Stimulated activated naive CD8-positive, alpha-beta T cell treated with anti-CD3 and anti-CD28 coated beads, Interleukin-15, Interleukin-2, amounts not matched to agents 100 U/mL and 50 U/mL, for 24 hours (primary cell): ENCODE measurements at regions not wholly inside any gene's neighbourhood (a gene's known extent, or its start where the extent isn't known, plus 50 kb on each side); places are given as distances from the start of the nearest gene placed in this dataset.

Experiments used
- ATAC-seq: fragments of 150-1000 bp; cut with Tn5 transposase; one replicate; pipeline ENCODE4 v1.10.0; 2021
- DNase-seq: peaks from one replicate; pipeline ENCODE4 v3.0.0; 2021

- DNase-seq (no peak), ATAC-seq (no peak)
Observed at GRCh38 chr20:17017232-17017631, 209.6 kb upstream of the PCSK2 start.

- ATAC-seq: no peak
Observed at GRCh38 chr20:17021481-17021880, 205.4 kb upstream of the PCSK2 start.

GRCh38 chr20:17023036-17023435 is 203.8 kb upstream of the PCSK2 start:
- DNase-seq (no peak), ATAC-seq (no peak)

More at GRCh38 chr20:17021481-17021880, 205.4 kb upstream of the PCSK2 start:
- DNase-seq: no peak

DNA sequence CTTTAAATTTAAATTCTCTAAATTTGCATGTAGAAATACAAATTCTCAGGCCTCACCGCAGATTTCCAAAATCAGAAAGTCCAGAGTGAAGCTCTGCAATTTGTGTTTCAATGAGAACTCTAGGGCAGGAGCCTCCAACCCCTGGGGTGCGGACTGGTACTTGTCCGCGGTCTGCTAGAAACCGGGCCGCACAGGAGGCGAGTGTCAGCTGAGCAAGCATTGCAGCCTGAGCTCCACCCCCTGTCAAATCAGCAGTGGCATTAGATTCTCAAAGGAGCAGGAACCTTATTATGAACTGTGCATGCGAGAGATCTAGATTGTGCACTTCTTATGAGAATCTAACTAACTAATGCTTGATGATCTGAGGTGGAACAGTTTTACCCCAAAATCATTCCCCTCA is 203.0 kb upstream of the PCSK2 start:
- DNase-seq (no peak), ATAC-seq (no peak)

GRCh38 chr20:17024513-17025119 is 202.2 kb upstream of the PCSK2 start:
- no peak for ATAC-seq
- DNase-seq: no peak

- DNase-seq: no peak
- no peak for ATAC-seq
Observed at GRCh38 chr20:17026346-17026745, 200.5 kb upstream of the PCSK2 start.

DNA sequence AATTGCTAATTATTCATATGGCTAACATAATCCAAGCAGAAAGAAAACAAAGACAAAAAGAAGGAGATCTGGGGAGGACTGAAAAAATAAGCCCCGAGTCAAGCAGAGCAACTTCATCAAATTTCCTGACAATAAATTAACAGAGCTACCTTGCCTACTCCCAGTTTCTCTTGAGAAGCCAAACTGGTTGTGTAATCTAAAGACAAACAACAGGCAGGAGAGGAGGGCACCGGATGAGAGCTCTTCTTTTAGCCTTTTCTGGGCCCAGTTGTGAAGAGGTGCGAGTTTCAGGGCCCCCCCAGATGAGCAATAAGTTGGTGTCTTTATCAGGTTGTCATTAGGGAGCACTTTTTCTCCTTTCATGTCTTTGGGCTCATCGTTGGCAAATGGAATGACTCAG is 197.1 kb upstream of the PCSK2 start:
- ATAC-seq (no peak), DNase-seq (no peak)

DNA sequence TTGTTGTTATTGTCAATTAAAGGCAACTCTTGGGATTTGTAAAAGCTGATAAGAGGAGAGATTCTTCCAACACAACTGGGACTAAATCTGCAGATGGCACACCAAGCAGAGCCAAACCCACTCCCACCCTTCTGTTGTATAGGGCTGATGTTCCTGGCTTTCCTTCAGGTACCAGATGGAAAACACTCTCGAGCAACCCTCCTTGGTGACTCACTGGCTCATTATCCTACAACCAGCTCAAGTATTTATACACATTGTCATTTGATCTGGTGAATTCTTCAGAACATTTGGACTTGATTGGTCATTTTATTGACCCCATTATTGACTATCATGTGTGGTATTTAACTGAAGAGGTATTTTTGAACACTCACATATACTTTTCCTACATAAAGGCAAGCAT is 190.3 kb upstream of the PCSK2 start:
- DNase-seq (no peak), ATAC-seq (no peak)

GRCh38 chr20:17042122-17042521 is 184.7 kb upstream of the PCSK2 start:
- ATAC-seq (no peak), DNase-seq (no peak)

DNA sequence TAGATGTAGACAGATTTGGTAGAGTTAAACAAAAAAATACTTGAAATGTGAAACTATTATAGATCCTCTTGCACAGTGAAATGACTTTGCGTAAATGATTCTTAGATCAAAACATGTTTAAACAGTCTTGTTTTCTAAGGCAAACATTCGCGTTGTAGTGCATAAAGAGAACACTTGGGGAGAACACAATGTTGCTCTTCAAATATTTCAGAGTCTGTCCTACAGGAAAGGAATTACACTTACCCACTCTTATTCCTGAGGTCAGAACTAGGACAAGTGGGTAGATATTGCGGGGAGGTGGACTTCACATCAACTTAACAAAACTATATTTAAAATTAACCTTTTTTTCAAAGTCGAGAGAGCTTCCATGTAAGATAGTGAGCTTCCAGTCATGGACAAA is 183.5 kb upstream of the PCSK2 start:
- ATAC-seq (no peak), DNase-seq (no peak)

- ATAC-seq: no peak
- no peak for DNase-seq
Observed at GRCh38 chr20:17044891-17045290, 181.9 kb upstream of the PCSK2 start.

DNA sequence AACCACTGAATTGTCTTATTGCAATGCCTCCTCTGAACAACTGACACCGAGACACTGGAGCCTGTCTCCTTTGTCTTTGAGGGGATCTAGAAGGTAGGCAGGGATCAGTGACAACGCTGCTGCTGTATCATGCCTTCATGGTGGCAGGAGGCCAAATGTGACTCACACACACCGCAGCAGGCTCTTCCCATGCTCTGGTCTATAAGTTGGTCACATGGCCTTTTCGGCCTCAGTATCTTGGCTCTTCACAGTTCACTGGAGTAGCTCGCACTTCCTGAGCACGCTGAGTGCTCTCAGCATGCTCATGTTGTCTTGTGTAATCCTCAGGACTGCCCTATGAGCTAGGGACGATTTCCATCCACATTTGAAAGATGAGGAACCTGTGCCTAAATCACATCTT is 167.4 kb upstream of the PCSK2 start:
- DNase-seq (no peak), ATAC-seq (no peak)

DNA sequence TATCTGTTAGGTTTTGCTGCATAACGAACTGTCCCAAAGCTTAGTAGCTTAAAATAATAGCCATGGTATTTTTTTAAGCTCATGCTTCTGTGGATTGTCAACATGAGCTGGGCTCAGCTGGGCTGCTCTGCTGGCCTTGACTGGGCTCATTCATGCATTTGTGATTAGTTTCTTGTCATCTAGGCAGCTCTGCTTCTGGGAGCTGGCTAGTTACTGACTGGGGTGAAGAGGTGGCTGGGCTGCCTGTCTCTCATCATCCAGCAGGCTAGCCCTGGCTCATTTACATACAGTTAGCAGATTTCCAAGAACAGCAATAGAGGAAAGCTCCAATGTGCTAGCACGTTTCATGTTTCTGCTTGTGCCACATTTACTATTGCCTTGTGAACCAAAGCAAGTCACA is 165.1 kb upstream of the PCSK2 start:
- no peak for ATAC-seq
- DNase-seq: no peak

DNA sequence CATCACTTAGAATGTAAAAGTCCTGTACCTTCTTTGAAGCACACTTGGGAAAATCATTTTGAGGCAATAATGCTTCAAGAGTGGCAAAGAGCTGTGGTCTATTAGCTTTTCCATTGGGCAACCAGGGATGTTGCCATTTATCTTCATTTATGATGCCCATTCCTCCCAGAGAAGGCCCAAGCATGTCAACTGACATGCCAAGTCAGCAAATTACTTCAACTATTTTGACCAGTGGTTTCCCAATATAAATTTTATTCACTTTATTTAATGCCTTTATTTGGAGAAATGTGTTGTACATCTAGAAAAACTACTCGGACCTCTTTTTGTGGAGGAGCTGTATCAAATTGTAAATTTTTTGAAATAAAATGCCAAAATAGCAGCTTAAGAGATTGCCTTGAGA is 164.1 kb upstream of the PCSK2 start:
- no peak for DNase-seq
- ATAC-seq: no peak

DNA sequence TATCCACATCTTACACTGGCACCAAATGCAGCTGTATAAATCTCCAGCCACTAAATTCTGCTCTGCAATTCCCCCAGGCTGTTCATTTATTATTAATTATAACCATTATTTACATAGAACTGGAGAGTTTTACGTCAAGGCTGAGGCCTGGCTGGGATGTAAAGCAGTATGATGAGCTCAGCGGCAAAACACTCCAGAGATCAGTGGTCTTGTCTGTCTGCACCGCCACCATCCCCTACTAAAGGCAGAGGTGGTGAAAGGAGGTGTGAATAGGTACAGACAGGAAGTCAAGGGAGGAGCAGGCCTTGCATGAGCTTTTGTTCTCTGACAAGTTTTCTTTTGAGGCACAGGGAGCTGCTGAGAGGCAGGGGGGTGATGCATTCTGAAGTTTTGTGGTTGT is 159.9 kb upstream of the PCSK2 start:
- DNase-seq (no peak), ATAC-seq (no peak)

DNA sequence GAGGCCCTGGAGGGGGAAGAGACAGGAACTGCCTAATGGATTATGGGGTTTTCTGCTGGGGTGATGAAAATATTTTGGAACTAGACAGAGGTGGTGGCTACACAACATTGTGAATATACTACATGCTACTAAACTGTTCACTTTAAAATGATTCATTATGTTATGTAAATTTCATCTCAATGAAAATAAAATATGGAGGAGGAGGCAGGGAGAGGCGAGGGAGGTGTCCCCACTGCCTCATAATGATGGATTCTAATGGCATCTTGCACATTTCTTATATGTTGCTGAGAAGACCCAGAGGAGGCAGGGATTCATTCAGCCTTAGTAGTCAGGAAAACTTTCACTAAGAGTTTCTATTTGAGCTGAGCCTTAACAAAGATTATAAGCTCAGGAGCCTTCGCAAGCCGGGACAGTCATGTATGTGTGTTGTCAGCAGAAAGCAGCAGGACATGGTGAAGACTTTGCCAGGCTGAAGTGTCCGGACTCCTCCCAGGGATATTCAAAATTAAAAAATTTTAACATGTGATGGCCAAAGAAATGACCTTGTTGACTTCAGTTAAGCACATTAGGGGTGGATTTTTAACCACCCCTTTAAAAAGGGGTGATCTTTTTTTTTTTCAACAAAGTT is 158.6 kb upstream of the PCSK2 start:
- DNase-seq (no peak), ATAC-seq (no peak)

DNA sequence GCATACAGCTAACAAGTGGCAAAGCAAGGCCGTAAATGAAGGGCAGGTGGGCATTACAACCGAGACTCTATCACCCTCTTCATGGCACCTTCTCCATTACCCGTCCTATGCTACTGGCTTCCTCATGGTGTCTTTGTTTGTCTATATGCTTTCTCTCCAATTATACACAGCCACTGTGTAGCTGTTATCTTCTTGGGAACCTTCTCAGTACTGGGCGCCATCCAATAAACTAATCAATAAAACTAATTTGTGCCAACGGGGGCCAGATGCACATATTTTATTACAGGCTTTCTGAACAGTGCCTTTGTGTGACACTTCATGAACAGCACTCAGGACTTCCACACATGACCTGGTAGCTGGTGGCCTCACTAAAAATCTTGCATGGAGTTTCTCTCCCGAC is 149.8 kb upstream of the PCSK2 start:
- no peak for DNase-seq
- ATAC-seq: no peak

GRCh38 chr20:17083738-17084137 is 143.1 kb upstream of the PCSK2 start:
- ATAC-seq (no peak), DNase-seq (no peak)

- no peak for ATAC-seq
- no peak for DNase-seq
Observed at GRCh38 chr20:17084909-17085308, 141.9 kb upstream of the PCSK2 start.

DNA sequence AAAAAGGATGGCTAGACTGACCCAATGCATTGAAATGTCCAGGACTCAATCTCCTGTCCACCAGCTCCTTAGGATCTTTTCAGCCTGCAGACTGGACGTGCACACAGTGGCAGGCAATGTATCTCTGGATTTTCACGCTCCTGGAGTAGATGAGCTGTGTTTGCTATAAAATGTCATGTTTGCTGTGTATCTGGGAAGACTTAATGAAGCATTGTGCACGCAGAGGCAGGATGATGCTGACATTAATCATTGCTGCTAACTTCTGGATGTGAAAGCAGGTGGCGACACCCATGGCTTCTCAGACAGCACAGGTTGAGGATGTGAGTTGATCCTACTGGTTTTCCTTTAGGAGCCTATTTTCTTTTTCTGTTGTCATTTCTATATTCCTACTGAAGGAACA is 133.1 kb upstream of the PCSK2 start:
- DNase-seq (no peak), ATAC-seq (no peak)

GRCh38 chr20:17097603-17098002 is 129.2 kb upstream of the PCSK2 start:
- DNase-seq (no peak), ATAC-seq (no peak)

DNA sequence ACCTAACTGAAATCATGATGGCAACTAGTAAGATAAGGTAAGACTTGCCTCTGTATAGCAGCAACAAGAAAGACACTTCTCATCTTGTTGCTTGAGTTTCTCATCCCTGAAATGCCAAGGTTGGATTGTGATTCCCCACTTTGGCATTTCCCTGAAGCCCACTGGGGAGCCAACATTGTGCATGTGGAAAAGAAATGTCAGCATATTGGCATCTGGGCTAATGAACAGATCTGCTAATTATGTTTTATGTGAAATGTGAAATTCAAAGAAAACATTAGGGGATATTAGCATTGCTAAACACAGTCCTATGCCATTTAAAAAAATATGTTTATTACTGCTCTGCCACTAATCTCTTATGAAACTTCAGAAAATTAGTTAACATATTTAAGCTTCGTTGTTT is 126.3 kb upstream of the PCSK2 start:
- ATAC-seq (no peak), DNase-seq (no peak)

- ATAC-seq: no peak
- no peak for DNase-seq
Observed at GRCh38 chr20:17107127-17107526, 119.7 kb upstream of the PCSK2 start.

- ATAC-seq (no peak), DNase-seq (no peak)
Observed at GRCh38 chr20:17108896-17109295, 117.9 kb upstream of the PCSK2 start.

- ATAC-seq (no peak), DNase-seq (no peak)
Observed at GRCh38 chr20:17109307-17109706, 117.5 kb upstream of the PCSK2 start.
